Stomach (tissue), 4 donors: ENCODE measurements at regions not wholly inside any gene's neighbourhood (a gene's known extent, or its start where the extent isn't known, plus 50 kb on each side); places are given as distances from the start of the nearest gene placed in this dataset.

Experiments used
- POLR2A ChIP-seq, 4 donors: fragments of 450-650 bp; IDR thresholded peaks; one replicate each; pipeline ENCODE4 v1.6.1; 2016; ENCODE audit warnings: antibody characterized with exemption in 4 of 4, control low read depth in 2 of 4, mild to moderate bottlenecking in 1 of 4, moderate library complexity in 1 of 4
- TF ChIP-seq, protein P1 (sequence below), 7 experiments: fragments of 450-650 bp in 4 of 7; fragments of 200-600 bp in 3 of 7; sonication (generic) in 3 of 7; IDR thresholded peaks; one replicate each; pipeline ENCODE4 v1.5.1; 2016 to 2019; ENCODE audit warnings: antibody characterized with exemption in 7 of 7, control low read depth in 2 of 7, mild to moderate bottlenecking in 1 of 7

GRCh38 chr1:185634704-185635103, 99.5 kb upstream of the HMCN1 start:
- TF ChIP-seq, protein P1, sequence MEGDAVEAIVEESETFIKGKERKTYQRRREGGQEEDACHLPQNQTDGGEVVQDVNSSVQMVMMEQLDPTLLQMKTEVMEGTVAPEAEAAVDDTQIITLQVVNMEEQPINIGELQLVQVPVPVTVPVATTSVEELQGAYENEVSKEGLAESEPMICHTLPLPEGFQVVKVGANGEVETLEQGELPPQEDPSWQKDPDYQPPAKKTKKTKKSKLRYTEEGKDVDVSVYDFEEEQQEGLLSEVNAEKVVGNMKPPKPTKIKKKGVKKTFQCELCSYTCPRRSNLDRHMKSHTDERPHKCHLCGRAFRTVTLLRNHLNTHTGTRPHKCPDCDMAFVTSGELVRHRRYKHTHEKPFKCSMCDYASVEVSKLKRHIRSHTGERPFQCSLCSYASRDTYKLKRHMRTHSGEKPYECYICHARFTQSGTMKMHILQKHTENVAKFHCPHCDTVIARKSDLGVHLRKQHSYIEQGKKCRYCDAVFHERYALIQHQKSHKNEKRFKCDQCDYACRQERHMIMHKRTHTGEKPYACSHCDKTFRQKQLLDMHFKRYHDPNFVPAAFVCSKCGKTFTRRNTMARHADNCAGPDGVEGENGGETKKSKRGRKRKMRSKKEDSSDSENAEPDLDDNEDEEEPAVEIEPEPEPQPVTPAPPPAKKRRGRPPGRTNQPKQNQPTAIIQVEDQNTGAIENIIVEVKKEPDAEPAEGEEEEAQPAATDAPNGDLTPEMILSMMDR (IDR thresholded peaks at IDR 0.05), result no peak
- TF ChIP-seq POLR2A (IDR thresholded peaks at IDR 0.05), result no peak
